ENCODE measurements at regions not wholly inside any gene's neighbourhood (a gene's known extent, or its start where the extent isn't known, plus 50 kb on each side); places are given as distances from the start of the nearest gene placed in this dataset.

DNA sequence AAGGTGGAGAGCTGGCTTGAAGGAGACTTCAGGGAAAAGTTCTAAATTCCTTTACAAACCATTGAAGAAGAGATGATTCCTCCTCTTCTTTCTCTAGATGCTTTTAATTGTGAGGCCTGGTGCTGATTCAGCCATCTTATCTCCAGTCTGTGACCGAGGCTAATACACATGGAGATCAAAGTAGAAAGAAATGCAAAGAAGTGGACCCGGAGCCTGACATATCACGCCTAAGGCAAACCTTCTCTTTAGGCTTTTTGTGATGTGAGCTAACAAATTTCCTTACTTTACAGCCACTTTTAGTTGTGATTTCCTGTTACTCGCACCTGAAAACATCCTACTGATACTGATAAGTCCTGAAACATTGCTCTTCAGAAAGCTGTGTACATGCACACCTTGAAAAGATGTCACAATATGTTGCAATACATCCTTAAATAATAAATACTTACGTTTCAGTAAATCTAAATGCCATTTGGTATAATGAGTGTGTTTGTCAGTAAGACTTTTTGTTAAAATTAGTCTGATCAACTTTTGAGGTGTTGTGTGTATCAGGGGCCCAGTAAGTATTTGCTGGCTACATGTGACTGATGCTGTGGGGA is 192.4 kb downstream of the BAMBI start:
- whole genome bisulfite sequencing, 4 donors, result 60 to 68% (median 63%) methylated on average over 5 of the region's 5 CpGs
- H3K27ac ChIP-seq, result no peak overlapping the region
- intact Hi-C loops (cut with DNase I), result loop anchor here in 2 of 10 donors (10.0 kb wide), 1 partner anchor 195 kb away; the partner anchor contains the start of gene BAMBI (in 2 of the 2)
- H3K27me3 ChIP-seq, result no peaks in the 10 kb centered on the region
- no peak overlapping the region for H3K4me3 ChIP-seq
- ATAC-seq, result no peak
- no peaks in the 10 kb centered on the region for H3K4me1 ChIP-seq
- no peak for TF ChIP-seq CTCF (IDR thresholded peaks at IDR 0.05)
- no peak for TF ChIP-seq POLR2A (IDR thresholded peaks at IDR 0.05)
- H3K9me3 ChIP-seq, result no peaks in the 10 kb centered on the region
- DNase-seq, result no peak
- no peaks in the 10 kb centered on the region for H3K36me3 ChIP-seq

GRCh38 chr10:28871665-28872064 is 194.3 kb downstream of the BAMBI start:
- Histone ChIP-seq H3K27ac (no peak overlapping the region), H3K4me1 (peaks cover 0 to 3% (median 0%) of the 10 kb centered on the region in 12 donors), H3K9me3 (no peaks in the 10 kb centered on the region), H3K27me3 (peaks cover 0 to 2% (median 0%) of the 10 kb centered on the region in 9 donors), H3K36me3 (no peaks in the 10 kb centered on the region), H3K4me3 (no peak overlapping the region)
- ATAC-seq (no peak), DNase-seq (no peak)
- intact Hi-C loops (cut with DNase I), result loop anchor here in 2 of 10 donors (10.0 kb wide), 1 partner anchor 197 kb away; the partner anchor contains the start of gene BAMBI (in 2 of the 2)
- TF ChIP-seq CTCF (IDR thresholded peaks at IDR 0.05), result no peak
- no peak for TF ChIP-seq POLR2A (IDR thresholded peaks at IDR 0.05)
- WGBS, 4 donors, result 74 to 83% (median 76%) methylated on average over 4 of the region's 4 CpGs

DNA sequence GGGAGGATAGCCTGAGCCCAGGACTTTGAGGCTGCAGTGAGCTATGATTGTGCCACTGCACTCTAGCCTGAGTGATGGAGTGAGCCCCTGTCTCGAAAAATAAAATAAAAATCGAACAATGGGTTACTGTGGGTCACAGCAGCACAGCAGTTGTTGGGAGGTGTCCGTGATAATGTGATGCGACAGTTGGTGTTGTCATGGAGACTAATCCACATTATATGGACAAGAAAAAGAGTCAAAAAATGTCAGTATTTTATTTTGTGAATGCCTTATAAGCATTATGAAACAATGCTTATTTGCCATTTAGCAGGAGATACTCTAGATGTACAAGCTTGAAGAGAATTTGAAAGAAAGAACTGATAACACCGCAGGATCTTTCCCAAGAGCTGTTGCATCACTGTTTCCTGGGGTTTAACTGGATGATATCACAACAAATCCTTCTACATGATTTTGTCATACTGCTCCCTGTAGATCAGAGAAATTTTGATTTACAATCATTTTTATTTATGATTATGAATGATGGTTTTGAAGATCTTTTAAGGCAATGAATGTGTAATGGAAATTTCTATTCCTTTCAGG is 195.4 kb downstream of the BAMBI start:
- intact Hi-C loops (cut with DNase I), result loop anchor here in 2 of 10 donors (10.0 kb wide), 1 partner anchor 198 kb away; the partner anchor contains the start of gene BAMBI (in 2 of the 2)
- no peak overlapping the region for H3K4me3 ChIP-seq
- no peak for DNase-seq
- no peaks in the 10 kb centered on the region for H3K36me3 ChIP-seq
- H3K27ac ChIP-seq, result no peak overlapping the region
- peaks cover 0 to 3% (median 0%) of the 10 kb centered on the region in 12 donors for H3K4me1 ChIP-seq
- H3K27me3 ChIP-seq, result peaks cover 0 to 2% (median 0%) of the 10 kb centered on the region in 9 donors
- 82 to 87% (median 84%) methylated on average over 5 of the region's 5 CpGs for WGBS, 4 donors
- H3K9me3 ChIP-seq, result no peaks in the 10 kb centered on the region
- ATAC-seq, result no peak
- no peak for TF ChIP-seq CTCF (IDR thresholded peaks at IDR 0.05)
- no peak for TF ChIP-seq POLR2A (IDR thresholded peaks at IDR 0.05)

GRCh38 chr10:28873540-28873939 is 196.2 kb downstream of the BAMBI start:
- 87 to 96% (median 88%) methylated on average over 4 of the region's 4 CpGs for WGBS, 4 donors
- ATAC-seq, result no peak
- TF ChIP-seq CTCF (IDR thresholded peaks at IDR 0.05), result no peak
- no peak for TF ChIP-seq POLR2A (IDR thresholded peaks at IDR 0.05)
- Histone ChIP-seq H3K4me1 (peaks cover 0 to 3% (median 0%) of the 10 kb centered on the region in 12 donors), H3K4me3 (no peak overlapping the region), H3K36me3 (no peaks in the 10 kb centered on the region), H3K27ac (no peak overlapping the region), H3K27me3 (peaks cover 0 to 2% (median 0%) of the 10 kb centered on the region in 9 donors), H3K9me3 (no peaks in the 10 kb centered on the region)
- intact Hi-C loops (cut with DNase I), result loop anchor here in 2 of 10 donors (10.0 kb wide), 1 partner anchor 199 kb away; the partner anchor contains the start of gene BAMBI (in 2 of the 2)
- no peak for DNase-seq

All from heart left ventricle (tissue), 16 donors.